ENCODE measurements at regions not wholly inside any gene's neighbourhood (a gene's known extent, or its start where the extent isn't known, plus 50 kb on each side); places are given as distances from the start of the nearest gene placed in this dataset.

DNA sequence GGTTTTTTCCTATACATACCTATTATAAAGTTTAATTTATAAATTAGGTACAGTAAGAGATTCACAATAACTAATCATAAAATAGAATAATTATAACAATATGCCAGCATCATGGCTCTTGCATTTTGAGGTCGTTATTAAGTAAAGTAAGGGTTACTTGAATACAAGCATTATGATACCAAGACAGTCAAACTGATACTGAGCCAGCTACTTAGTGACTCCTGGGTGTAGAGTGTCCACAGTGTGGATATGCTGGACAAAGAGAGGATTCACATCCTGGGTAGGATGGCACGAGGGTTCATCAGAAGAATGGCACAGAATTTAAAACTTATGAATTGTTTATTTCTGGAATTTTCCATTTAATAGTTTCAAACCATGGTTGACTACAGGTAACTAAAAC lies 157.2 kb upstream of the IL12A start:
- peaks cover 0 to 8% of the 10 kb centered on the region in 2 donors for H3K4me1 ChIP-seq (ENCODE audit: control insufficient read depth in 2 of 2, insufficient read depth in 2 of 2, low read length in 2 of 2)
- no peak overlapping the region for H3K4me3 ChIP-seq (ENCODE audit: low read length in 2 of 2)

DNA sequence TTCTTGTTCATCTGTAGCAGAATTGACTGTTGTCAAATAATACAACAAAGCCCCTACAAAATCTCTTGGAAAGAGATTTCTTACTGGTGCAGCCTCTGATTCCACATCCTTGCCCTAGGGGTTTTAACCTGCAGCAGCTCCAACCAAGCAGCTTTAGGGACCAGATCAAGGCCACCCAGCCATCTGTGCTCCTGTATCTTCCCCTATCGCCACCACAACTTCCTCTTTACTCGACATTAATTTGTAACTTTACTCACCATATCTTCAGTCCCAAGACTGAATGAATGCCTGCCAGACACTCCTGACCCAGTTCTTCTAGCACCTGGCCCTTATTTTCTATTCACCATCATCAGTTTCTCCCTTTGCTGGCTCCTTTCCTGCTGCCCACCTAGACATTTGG lies 156.6 kb upstream of the IL12A start:
- H3K27me3 ChIP-seq (ENCODE audit: control insufficient read depth in 2 of 2, insufficient read depth in 2 of 2, low read length in 2 of 2) = no peaks in the 10 kb centered on the region
- H3K36me3 ChIP-seq (ENCODE audit: control insufficient read depth in 2 of 2, insufficient read depth in 2 of 2, low read length in 2 of 2) = no peaks in the 10 kb centered on the region
- H3K27ac ChIP-seq (ENCODE audit: low read depth in 2 of 2, low read length in 2 of 2) = no peak overlapping the region
- peaks cover 0 to 8% of the 10 kb centered on the region in 2 donors for H3K4me1 ChIP-seq (ENCODE audit: control insufficient read depth in 2 of 2, insufficient read depth in 2 of 2, low read length in 2 of 2)
- H3K4me3 ChIP-seq (ENCODE audit: low read length in 2 of 2) = no peak overlapping the region
- H3K9ac ChIP-seq (ENCODE audit: low read depth in 1 of 2, low read length in 2 of 2) = no peak overlapping the region
- H3K9me3 ChIP-seq (ENCODE audit: control insufficient read depth in 2 of 2, low read length in 2 of 2) = no peaks in the 10 kb centered on the region

More for the DNA sequence above, 157.2 kb upstream of the IL12A start:
- Histone ChIP-seq H3K27me3 (ENCODE audit: control insufficient read depth in 2 of 2, insufficient read depth in 2 of 2, low read length in 2 of 2) (no peaks in the 10 kb centered on the region), H3K9ac (ENCODE audit: low read depth in 1 of 2, low read length in 2 of 2) (no peak overlapping the region), H3K27ac (ENCODE audit: low read depth in 2 of 2, low read length in 2 of 2) (no peak overlapping the region), H3K36me3 (ENCODE audit: control insufficient read depth in 2 of 2, insufficient read depth in 2 of 2, low read length in 2 of 2) (no peaks in the 10 kb centered on the region), H3K9me3 (ENCODE audit: control insufficient read depth in 2 of 2, low read length in 2 of 2) (no peaks in the 10 kb centered on the region)

DNA sequence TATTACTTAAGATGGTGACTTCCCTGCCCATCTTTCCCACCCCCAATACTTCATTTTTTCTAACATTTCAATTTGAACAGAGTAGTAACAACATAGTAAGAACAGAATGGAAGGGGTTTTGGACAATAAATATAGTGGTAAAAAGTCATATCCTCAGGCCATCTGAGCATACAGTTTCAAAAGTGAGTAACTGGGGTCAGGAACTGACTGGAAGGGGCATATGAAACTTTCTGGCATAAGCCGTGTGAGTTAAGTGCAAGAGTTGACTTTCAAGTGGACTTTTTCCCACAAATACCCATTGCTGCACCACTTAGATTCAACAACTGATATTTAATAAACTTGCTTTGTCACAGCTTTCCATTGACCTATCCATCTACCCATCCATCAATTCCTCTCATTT lies 153.5 kb upstream of the IL12A start:
- Histone ChIP-seq H3K4me1 (ENCODE audit: control insufficient read depth in 2 of 2, insufficient read depth in 2 of 2, low read length in 2 of 2) (no peaks in the 10 kb centered on the region), H3K9me3 (ENCODE audit: control insufficient read depth in 2 of 2, low read length in 2 of 2) (no peaks in the 10 kb centered on the region), H3K9ac (ENCODE audit: low read depth in 1 of 2, low read length in 2 of 2) (no peak overlapping the region), H3K36me3 (ENCODE audit: control insufficient read depth in 2 of 2, insufficient read depth in 2 of 2, low read length in 2 of 2) (no peaks in the 10 kb centered on the region), H3K4me3 (ENCODE audit: low read length in 2 of 2) (no peak overlapping the region), H3K27me3 (ENCODE audit: control insufficient read depth in 2 of 2, insufficient read depth in 2 of 2, low read length in 2 of 2) (no peaks in the 10 kb centered on the region), H3K27ac (ENCODE audit: low read depth in 2 of 2, low read length in 2 of 2) (no peak overlapping the region)

DNA sequence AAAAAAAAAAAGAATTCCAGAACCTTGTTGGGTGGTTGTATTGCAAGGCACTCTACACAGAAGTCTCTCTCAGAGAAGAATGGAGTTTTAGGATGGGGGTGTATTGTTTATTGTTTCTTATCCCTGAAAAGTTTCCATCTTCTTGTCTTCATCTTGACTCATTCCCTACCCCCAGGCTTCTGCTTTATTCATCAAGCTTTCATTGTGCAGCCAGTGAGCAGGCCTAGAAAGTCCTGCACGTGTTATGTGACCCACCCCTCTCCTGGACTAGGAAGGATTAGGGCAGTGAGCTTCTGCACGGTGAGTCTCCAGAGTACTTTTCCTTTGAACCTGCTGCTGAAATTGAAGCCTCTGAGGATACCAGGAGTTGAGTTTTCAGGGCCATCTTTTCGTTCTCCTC lies 150.9 kb upstream of the IL12A start:
- Histone ChIP-seq H3K9ac (ENCODE audit: low read depth in 1 of 2, low read length in 2 of 2) (no peak overlapping the region), H3K36me3 (ENCODE audit: control insufficient read depth in 2 of 2, insufficient read depth in 2 of 2, low read length in 2 of 2) (no peaks in the 10 kb centered on the region), H3K4me1 (ENCODE audit: control insufficient read depth in 2 of 2, insufficient read depth in 2 of 2, low read length in 2 of 2) (no peaks in the 10 kb centered on the region), H3K4me3 (ENCODE audit: low read length in 2 of 2) (no peak overlapping the region), H3K9me3 (ENCODE audit: control insufficient read depth in 2 of 2, low read length in 2 of 2) (no peaks in the 10 kb centered on the region), H3K27ac (ENCODE audit: low read depth in 2 of 2, low read length in 2 of 2) (no peak overlapping the region), H3K27me3 (ENCODE audit: control insufficient read depth in 2 of 2, insufficient read depth in 2 of 2, low read length in 2 of 2) (no peaks in the 10 kb centered on the region)

DNA sequence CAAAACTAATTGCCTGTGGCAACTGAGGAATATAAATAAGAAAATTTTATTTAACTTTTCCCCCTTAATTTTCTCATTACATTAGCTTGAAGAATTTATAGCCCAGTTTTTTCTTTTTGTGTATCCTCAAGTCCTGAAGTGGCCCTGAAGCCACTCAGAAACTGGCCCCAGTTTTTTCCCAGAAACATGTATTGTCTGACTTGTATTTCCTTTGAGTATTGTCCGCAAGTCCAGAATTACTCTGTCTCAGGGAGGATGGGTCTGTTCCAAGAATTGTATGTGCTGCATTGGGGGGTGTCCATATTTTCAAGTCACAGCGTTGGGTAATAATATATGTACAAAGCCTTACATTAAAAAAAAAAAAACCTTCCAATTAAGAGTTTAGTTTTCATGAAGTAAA lies 149.7 kb upstream of the IL12A start:
- Histone ChIP-seq H3K9ac (ENCODE audit: low read depth in 1 of 2, low read length in 2 of 2) (no peak overlapping the region), H3K4me3 (ENCODE audit: low read length in 2 of 2) (no peak overlapping the region), H3K27ac (ENCODE audit: low read depth in 2 of 2, low read length in 2 of 2) (no peak overlapping the region), H3K9me3 (ENCODE audit: control insufficient read depth in 2 of 2, low read length in 2 of 2) (no peaks in the 10 kb centered on the region), H3K36me3 (ENCODE audit: control insufficient read depth in 2 of 2, insufficient read depth in 2 of 2, low read length in 2 of 2) (no peaks in the 10 kb centered on the region), H3K27me3 (ENCODE audit: control insufficient read depth in 2 of 2, insufficient read depth in 2 of 2, low read length in 2 of 2) (no peaks in the 10 kb centered on the region), H3K4me1 (ENCODE audit: control insufficient read depth in 2 of 2, insufficient read depth in 2 of 2, low read length in 2 of 2) (peaks cover 0 to 2% of the 10 kb centered on the region in 2 donors)

DNA sequence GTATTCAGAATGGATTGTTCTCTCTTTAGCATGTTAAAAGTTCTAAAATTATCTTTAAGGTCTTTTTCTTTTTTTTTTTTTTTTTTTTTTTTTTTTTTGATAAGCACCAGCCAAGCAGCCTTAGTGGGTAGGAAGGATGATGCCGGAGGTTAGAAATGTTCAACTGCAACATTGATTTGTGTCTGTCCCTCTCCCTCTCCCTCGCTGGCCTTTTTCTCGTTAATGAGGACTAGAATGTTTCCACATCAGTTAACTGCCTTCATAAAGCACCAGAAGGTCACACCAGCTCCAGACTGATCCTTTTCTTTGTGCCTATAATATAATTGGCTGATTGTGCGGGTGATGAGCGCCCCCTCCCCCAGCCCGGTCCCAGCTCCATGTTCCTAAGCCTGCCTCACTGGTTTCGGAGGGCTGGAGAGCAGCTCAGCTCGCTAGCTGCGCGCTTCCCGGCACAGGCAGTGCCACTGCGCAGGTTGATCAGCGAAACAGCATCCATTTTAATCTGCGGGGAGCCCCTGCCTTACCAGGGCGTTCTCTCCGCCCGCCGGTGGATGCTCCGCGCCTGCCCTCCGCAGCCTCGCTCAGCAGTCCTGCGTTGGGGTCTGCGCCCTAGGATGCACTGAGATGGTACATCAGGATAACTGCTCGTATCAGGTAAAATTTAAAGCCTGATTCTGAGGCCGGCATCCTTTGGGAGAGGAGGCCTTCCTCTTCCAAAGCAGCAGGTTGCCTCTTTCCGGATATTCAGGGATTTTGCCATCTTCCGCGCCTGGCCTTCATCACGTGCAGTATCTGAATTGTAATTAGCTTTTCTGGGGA lies 148.9 kb upstream of the IL12A start, which contains the start of gene SCHIP1:
Gene SCHIP1, plus strand, starts transcription at position 301 of the 819 bp plus-strand sequence.
- Histone ChIP-seq H3K27ac (ENCODE audit: low read depth in 2 of 2, low read length in 2 of 2) (no peak within 1 kb of the TSS), H3K27me3 (ENCODE audit: control insufficient read depth in 2 of 2, insufficient read depth in 2 of 2, low read length in 2 of 2) (no peaks in the 10 kb centered on the region), H3K9me3 (ENCODE audit: control insufficient read depth in 2 of 2, low read length in 2 of 2) (no peaks in the 10 kb centered on the region), H3K9ac (ENCODE audit: low read depth in 1 of 2, low read length in 2 of 2) (no peak within 1 kb of the TSS), H3K36me3 (ENCODE audit: control insufficient read depth in 2 of 2, insufficient read depth in 2 of 2, low read length in 2 of 2) (no peaks in the 10 kb centered on the region), H3K4me1 (ENCODE audit: control insufficient read depth in 2 of 2, insufficient read depth in 2 of 2, low read length in 2 of 2) (peaks cover 0 to 2% of the 10 kb centered on the region in 2 donors), H3K4me3 (ENCODE audit: low read length in 2 of 2) (peak within 1 kb of the TSS in 1 of 2 donors; percentile 37)

DNA sequence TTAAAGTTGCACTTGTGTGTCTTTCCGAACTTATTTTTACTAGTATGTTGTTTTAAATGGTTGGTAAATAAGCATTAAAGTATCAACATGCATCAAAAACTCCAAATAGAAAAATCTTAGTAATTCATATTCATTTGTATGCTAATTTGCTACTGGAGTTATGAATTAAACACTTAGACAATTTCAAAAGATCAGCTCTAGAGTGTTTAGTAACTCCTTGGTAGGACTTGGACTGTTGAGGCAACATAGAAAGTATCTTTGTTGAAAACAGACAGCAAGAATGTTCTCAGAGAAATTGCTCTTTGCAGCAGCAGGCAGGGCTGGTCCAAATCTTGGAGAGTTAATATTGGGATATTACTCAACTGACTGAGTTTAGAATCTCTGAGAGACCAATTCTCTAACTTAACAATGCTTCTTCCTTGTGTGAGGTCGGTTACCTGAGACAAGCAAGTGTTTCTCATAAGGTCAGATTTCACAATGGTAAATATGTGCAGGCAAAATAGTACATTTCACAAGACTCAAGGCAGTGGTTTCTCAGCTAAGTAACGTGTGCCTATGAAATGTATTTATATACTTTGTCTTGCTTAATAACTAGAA lies 147.8 kb upstream of the IL12A start:
- H3K4me1 ChIP-seq (ENCODE audit: control insufficient read depth in 2 of 2, insufficient read depth in 2 of 2, low read length in 2 of 2) = peaks cover 0 to 2% of the 10 kb centered on the region in 2 donors
- no peak overlapping the region for H3K9ac ChIP-seq (ENCODE audit: low read depth in 1 of 2, low read length in 2 of 2)
- H3K27me3 ChIP-seq (ENCODE audit: control insufficient read depth in 2 of 2, insufficient read depth in 2 of 2, low read length in 2 of 2) = no peaks in the 10 kb centered on the region
- H3K36me3 ChIP-seq (ENCODE audit: control insufficient read depth in 2 of 2, insufficient read depth in 2 of 2, low read length in 2 of 2) = no peaks in the 10 kb centered on the region
- H3K4me3 ChIP-seq (ENCODE audit: low read length in 2 of 2) = no peak overlapping the region
- H3K27ac ChIP-seq (ENCODE audit: low read depth in 2 of 2, low read length in 2 of 2) = no peak overlapping the region
- no peaks in the 10 kb centered on the region for H3K9me3 ChIP-seq (ENCODE audit: control insufficient read depth in 2 of 2, low read length in 2 of 2)

DNA sequence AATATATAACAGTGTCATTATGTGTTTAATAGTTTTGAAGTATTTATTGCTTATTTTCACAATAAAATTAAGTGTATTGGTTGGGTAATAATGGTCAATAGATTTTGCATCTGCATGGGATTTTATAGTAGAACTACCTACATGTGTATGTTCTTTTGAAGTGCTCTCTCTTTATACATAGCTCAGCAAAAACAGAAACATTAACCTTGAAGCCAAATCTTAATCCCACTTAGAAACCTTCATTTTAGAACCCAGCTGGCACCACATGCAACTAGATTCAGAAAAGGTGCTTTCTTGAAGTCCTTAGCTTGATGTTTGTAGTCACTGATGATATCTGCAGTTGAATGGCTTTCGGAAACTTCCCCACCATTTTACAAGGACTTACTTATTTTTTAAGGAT lies 146.9 kb upstream of the IL12A start:
- Histone ChIP-seq H3K4me1 (ENCODE audit: control insufficient read depth in 2 of 2, insufficient read depth in 2 of 2, low read length in 2 of 2) (peaks cover 0 to 2% of the 10 kb centered on the region in 2 donors), H3K27ac (ENCODE audit: low read depth in 2 of 2, low read length in 2 of 2) (no peak overlapping the region), H3K27me3 (ENCODE audit: control insufficient read depth in 2 of 2, insufficient read depth in 2 of 2, low read length in 2 of 2) (no peaks in the 10 kb centered on the region), H3K36me3 (ENCODE audit: control insufficient read depth in 2 of 2, insufficient read depth in 2 of 2, low read length in 2 of 2) (no peaks in the 10 kb centered on the region), H3K4me3 (ENCODE audit: low read length in 2 of 2) (no peak overlapping the region), H3K9me3 (ENCODE audit: control insufficient read depth in 2 of 2, low read length in 2 of 2) (no peaks in the 10 kb centered on the region), H3K9ac (ENCODE audit: low read depth in 1 of 2, low read length in 2 of 2) (no peak overlapping the region)

DNA sequence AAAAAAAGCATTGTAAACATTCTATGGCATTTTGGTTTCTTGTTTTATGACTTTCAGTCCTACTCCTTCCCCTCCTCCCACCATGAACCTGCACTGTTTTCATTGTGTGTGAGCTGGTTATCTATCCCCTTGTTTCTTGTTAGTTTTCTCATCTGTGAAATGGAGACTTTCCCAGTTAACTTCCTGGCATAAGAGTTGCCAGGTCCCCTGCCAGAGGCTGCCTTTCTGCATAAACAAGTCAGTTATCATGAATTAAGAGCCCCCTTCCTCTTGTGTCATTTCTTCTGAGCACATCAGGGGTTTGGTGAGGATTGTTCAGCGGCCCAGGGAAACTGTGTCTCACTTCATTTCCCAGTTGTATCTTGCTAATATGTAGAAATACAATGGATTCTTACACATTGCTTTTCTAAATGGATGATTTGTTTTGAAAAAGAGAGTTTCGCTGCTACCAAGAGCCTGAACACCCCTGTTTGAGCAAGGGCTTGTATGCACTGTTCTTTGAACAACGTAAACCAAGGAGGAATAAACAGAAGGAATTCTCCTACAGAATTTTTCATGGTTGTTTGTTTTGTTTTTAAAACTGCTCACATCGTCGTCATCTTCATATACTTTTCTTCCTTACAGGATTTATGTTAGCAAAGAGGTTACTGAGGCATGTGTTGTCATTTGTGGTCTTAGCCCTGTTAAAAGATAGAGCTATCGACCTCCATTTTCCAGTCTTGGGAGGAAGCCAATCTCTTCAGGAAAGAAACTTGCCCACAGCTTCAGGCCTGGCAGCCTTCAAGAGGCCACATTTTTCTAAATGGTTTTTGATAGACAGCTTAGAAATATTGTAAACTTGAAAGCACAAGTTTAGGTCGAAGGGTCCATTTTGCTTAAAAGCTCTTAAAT lies 144.6 kb upstream of the IL12A start:
- no peak overlapping the region for H3K27ac ChIP-seq (ENCODE audit: low read depth in 2 of 2, low read length in 2 of 2)
- H3K4me1 ChIP-seq (ENCODE audit: control insufficient read depth in 2 of 2, insufficient read depth in 2 of 2, low read length in 2 of 2) = peaks cover 0 to 2% of the 10 kb centered on the region in 2 donors
- H3K27me3 ChIP-seq (ENCODE audit: control insufficient read depth in 2 of 2, insufficient read depth in 2 of 2, low read length in 2 of 2) = no peaks in the 10 kb centered on the region
- H3K9ac ChIP-seq (ENCODE audit: low read depth in 1 of 2, low read length in 2 of 2) = no peak overlapping the region
- no peaks in the 10 kb centered on the region for H3K9me3 ChIP-seq (ENCODE audit: control insufficient read depth in 2 of 2, low read length in 2 of 2)
- no peaks in the 10 kb centered on the region for H3K36me3 ChIP-seq (ENCODE audit: control insufficient read depth in 2 of 2, insufficient read depth in 2 of 2, low read length in 2 of 2)
- no peak overlapping the region for H3K4me3 ChIP-seq (ENCODE audit: low read length in 2 of 2)

DNA sequence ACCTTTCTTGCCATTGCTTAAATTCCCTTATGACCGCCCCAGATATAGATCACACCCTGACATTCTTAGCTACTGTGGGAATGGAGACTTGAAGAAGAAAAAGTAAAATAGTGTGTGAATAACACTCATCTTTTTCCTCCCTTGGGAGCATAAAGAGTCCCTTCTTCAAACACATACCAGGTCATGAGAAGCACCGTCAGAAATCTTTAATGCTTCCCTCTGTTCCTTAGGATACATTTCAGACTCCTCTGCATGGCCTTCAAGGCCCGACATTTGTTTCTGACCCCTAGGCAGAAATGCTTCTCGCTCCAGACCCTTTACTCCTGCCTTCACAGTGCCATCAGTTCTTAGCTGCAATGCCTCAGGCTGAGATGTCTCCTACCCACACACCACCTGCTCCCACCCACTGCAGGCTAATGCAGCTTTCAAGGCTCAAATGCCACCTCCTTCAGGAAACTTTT lies 143.8 kb upstream of the IL12A start:
- Histone ChIP-seq H3K9ac (ENCODE audit: low read depth in 1 of 2, low read length in 2 of 2) (no peak overlapping the region), H3K4me1 (ENCODE audit: control insufficient read depth in 2 of 2, insufficient read depth in 2 of 2, low read length in 2 of 2) (peaks cover 0 to 2% of the 10 kb centered on the region in 2 donors), H3K27me3 (ENCODE audit: control insufficient read depth in 2 of 2, insufficient read depth in 2 of 2, low read length in 2 of 2) (no peaks in the 10 kb centered on the region), H3K27ac (ENCODE audit: low read depth in 2 of 2, low read length in 2 of 2) (no peak overlapping the region), H3K4me3 (ENCODE audit: low read length in 2 of 2) (no peak overlapping the region), H3K9me3 (ENCODE audit: control insufficient read depth in 2 of 2, low read length in 2 of 2) (no peaks in the 10 kb centered on the region), H3K36me3 (ENCODE audit: control insufficient read depth in 2 of 2, insufficient read depth in 2 of 2, low read length in 2 of 2) (no peaks in the 10 kb centered on the region)

Measured in mucosa of rectum (tissue), 2 donors.